Vagina (tissue), 2 donors: ENCODE measurements at regions not wholly inside any gene's neighbourhood (a gene's known extent, or its start where the extent isn't known, plus 50 kb on each side); places are given as distances from the start of the nearest gene placed in this dataset.

Experiments
- POLR2A ChIP-seq, 2 donors: fragments of 450-650 bp; IDR thresholded peaks; one replicate each; pipeline ENCODE4 v1.6.1; 2017; ENCODE audit warnings: antibody characterized with exemption in 2 of 2, mild to moderate bottlenecking in 2 of 2, moderate library complexity in 2 of 2
- TF ChIP-seq, protein P1 (sequence below), 3 experiments: fragments of 450-650 bp in 2 of 3; fragments of 200-600 bp in 1 of 3; sonication (generic) in 1 of 3; IDR thresholded peaks; one replicate each; pipeline ENCODE4 v1.5.1; 2017 to 2019; ENCODE audit warnings: antibody characterized with exemption in 3 of 3, mild to moderate bottlenecking in 2 of 3, moderate library complexity in 2 of 3

DNA sequence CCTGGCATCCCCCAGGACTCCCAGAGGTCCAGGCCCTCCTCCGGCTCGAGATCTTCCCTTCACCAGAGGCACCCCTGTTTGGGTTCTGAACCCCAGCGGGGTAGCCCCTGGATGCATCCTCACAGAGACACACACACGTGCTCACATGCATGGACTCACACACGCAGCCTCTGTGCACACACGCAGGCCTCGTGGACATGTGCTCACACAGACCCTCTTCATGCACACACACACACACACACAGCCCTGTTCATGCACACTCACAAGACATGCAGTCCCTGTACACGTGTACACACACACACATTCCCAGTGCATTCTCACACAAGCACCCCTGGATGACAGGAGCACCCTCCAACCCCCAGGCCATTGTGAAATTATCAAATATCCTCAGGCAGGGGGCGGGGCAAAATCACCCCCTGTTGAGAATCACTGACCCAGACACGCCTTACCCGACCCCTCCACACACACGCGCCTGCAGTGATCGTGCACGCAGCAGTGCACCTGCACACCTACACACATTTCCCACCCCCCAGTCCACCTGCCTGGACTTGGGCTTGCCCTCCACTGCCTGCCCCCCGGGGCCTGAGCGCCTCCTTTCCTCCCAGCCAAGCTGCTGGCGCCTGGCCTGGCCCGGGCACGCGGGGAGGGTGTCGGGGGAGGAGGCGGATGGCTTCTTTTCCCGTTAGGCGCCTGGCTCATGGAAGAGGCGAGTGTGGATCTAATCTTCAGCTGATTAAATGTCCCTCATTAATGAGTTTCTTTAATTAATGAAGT, 62.6 kb downstream of the ENGASE start:
- TF ChIP-seq, protein P1, sequence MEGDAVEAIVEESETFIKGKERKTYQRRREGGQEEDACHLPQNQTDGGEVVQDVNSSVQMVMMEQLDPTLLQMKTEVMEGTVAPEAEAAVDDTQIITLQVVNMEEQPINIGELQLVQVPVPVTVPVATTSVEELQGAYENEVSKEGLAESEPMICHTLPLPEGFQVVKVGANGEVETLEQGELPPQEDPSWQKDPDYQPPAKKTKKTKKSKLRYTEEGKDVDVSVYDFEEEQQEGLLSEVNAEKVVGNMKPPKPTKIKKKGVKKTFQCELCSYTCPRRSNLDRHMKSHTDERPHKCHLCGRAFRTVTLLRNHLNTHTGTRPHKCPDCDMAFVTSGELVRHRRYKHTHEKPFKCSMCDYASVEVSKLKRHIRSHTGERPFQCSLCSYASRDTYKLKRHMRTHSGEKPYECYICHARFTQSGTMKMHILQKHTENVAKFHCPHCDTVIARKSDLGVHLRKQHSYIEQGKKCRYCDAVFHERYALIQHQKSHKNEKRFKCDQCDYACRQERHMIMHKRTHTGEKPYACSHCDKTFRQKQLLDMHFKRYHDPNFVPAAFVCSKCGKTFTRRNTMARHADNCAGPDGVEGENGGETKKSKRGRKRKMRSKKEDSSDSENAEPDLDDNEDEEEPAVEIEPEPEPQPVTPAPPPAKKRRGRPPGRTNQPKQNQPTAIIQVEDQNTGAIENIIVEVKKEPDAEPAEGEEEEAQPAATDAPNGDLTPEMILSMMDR (IDR thresholded peaks at IDR 0.05): no peak
- no peak for TF ChIP-seq POLR2A (IDR thresholded peaks at IDR 0.05)
